Ovary (tissue), 7 donors: ENCODE measurements at regions not wholly inside any gene's neighbourhood (a gene's known extent, or its start where the extent isn't known, plus 50 kb on each side); places are given as distances from the start of the nearest gene placed in this dataset.

Experiments used
- DNase-seq, 5 donors: peaks; one replicate each; pipeline ENCODE4 v3.0.0-alpha.2; 2019 to 2020
- H3K27ac ChIP-seq, 2 donors: fragments of 200-600 bp; one replicate each; pipeline versions ENCODE4 v1.5.1 to v1.8.0; 2019 to 2022
- H3K27me3 ChIP-seq: fragments of 200-600 bp; one replicate; pipeline ENCODE4 v1.8.0; 2022
- H3K36me3 ChIP-seq: fragments of 200-600 bp; sonication (generic); one replicate; pipeline ENCODE4 v1.5.1; 2019
- H3K4me1 ChIP-seq: one replicate; pipeline ENCODE4 v1.8.1; 2013; ENCODE audit warnings: mild to moderate bottlenecking, moderate library complexity; ENCODE audit not compliant: insufficient read depth
- H3K4me3 ChIP-seq: fragments of 200-600 bp; sonication (generic); one replicate; pipeline ENCODE4 v1.5.1; 2017
- H3K9me3 ChIP-seq, 2 donors: fragments of 200-600 bp in 1 of 2; sonication (generic) in 1 of 2; one replicate each; pipeline versions ENCODE4 v1.5.1 to v1.8.1; 2013 to 2019; ENCODE audit warnings: mild to moderate bottlenecking in 1 of 2, moderate library complexity in 1 of 2
- CTCF ChIP-seq, 3 donors: fragments of 450-650 bp in 2 of 3; fragments of 200-600 bp in 1 of 3; IDR thresholded peaks; one replicate each; pipeline versions ENCODE4 v1.5.1 to v1.8.0; 2016 to 2022; ENCODE audit warnings: antibody characterized with exemption in 3 of 3, mild to moderate bottlenecking in 1 of 3
- EP300 ChIP-seq: sonication (generic); formaldehyde crosslinking; IDR thresholded peaks from one replicate; pipeline ENCODE4 v1.6.1; 2017; ENCODE audit warnings: antibody characterized with exemption
- POLR2A ChIP-seq: fragments of 450-650 bp; IDR thresholded peaks from one replicate; pipeline ENCODE4 v1.6.1; 2017; ENCODE audit warnings: antibody characterized with exemption, mild to moderate bottlenecking, moderate library complexity
- WGBS, 3 donors: extraction: QIAGEN DNeasy Blood & Tissue Kit in 1 of 3; methylation state at CpG; one replicate each; pipeline versions ENCODE4 v1.1.5 to v1.1.7; 2013 to 2017; 5-methylcytosine and 5-hydroxymethylcytosine counted together
- intact Hi-C, 4 donors: fragments of 100-400 bp; cut with DNase I; formaldehyde crosslinking; loops; one replicate each; pipeline versions ENCODE4 v1.11.0 to v1.15.1; 2022 to 2023
- donor health status: DM: no; HTN: no; CAD: no; lungs with moderate emphysema.
- donor health status: DM: no; HTN: no; CAD: no.
- donor health status: Bipolar disorder and iron deficiency.
- donor health status: DM: no; HTN: no; CAD: no.
- donor health status: DM: yes; HTN: yes; CAD: no.

- no peak for DNase-seq
- TF ChIP-seq CTCF (IDR thresholded peaks at IDR 0.05) (no peak), POLR2A (no peak), EP300 (no peak)
- intact Hi-C loops, result no loop called here
- H3K4me1 ChIP-seq, result no peaks in the 10 kb centered on the region
- 72 to 93% (median 83%) methylated on average over 1 of the region's 1 CpG for WGBS, 3 donors
- H3K27ac ChIP-seq, result no peak overlapping the region
- peaks cover 0 to 3% of the 10 kb centered on the region in 2 donors for H3K9me3 ChIP-seq
- H3K36me3 ChIP-seq, result no peaks in the 10 kb centered on the region
- H3K4me3 ChIP-seq, result no peak overlapping the region
- no peaks in the 10 kb centered on the region for H3K27me3 ChIP-seq
These were observed 195.2 kb downstream of the PDCD6IP start for GRCh38 chr3:33993631-33994030.

- H3K36me3 ChIP-seq, result no peaks in the 10 kb centered on the region
- H3K27ac ChIP-seq, result no peak overlapping the region
- H3K4me1 ChIP-seq, result no peaks in the 10 kb centered on the region
- H3K27me3 ChIP-seq, result no peaks in the 10 kb centered on the region
- no peak for DNase-seq
- intact Hi-C loops, result no loop called here
- TF ChIP-seq EP300, result no peak
- TF ChIP-seq POLR2A, result no peak
- no peak for TF ChIP-seq CTCF (IDR thresholded peaks at IDR 0.05)
- no peak overlapping the region for H3K4me3 ChIP-seq
- 0 to 37% (median 0%) methylated on average over 1 of the region's 1 CpG for WGBS, 3 donors
- peaks cover 0 to 3% of the 10 kb centered on the region in 2 donors for H3K9me3 ChIP-seq
These were observed 196.1 kb downstream of the PDCD6IP start for GRCh38 chr3:33994568-33994967.

GRCh38 chr3:34000301-34000700 is 201.9 kb downstream of the PDCD6IP start:
- Histone ChIP-seq H3K4me1 (no peaks in the 10 kb centered on the region), H3K9me3 (peaks cover 0 to 3% of the 10 kb centered on the region in 2 donors), H3K27me3 (no peaks in the 10 kb centered on the region), H3K4me3 (no peak overlapping the region), H3K27ac (no peak overlapping the region), H3K36me3 (no peaks in the 10 kb centered on the region)
- no peak for TF ChIP-seq CTCF (IDR thresholded peaks at IDR 0.05)
- no peak for TF ChIP-seq POLR2A
- intact Hi-C loops, result no loop called here
- DNase-seq, result no peak

GRCh38 chr3:34001022-34001421 is 202.6 kb downstream of the PDCD6IP start:
- intact Hi-C loops, result no loop called here
- H3K27me3 ChIP-seq, result no peaks in the 10 kb centered on the region
- H3K36me3 ChIP-seq, result no peaks in the 10 kb centered on the region
- no peak for TF ChIP-seq POLR2A
- TF ChIP-seq CTCF (IDR thresholded peaks at IDR 0.05), result no peak
- no peak for TF ChIP-seq EP300
- no peaks in the 10 kb centered on the region for H3K9me3 ChIP-seq
- no peak for DNase-seq
- WGBS, 3 donors, result 70 to 77% (median 72%) methylated on average over 3 of the region's 3 CpGs
- no peaks in the 10 kb centered on the region for H3K4me1 ChIP-seq
- H3K27ac ChIP-seq, result no peak overlapping the region
- H3K4me3 ChIP-seq, result no peak overlapping the region

GRCh38 chr3:34001990-34002389 is 203.6 kb downstream of the PDCD6IP start:
- no peaks in the 10 kb centered on the region for H3K27me3 ChIP-seq
- no peak overlapping the region for H3K27ac ChIP-seq
- no peak overlapping the region for H3K4me3 ChIP-seq
- intact Hi-C loops, result no loop called here
- H3K36me3 ChIP-seq, result no peaks in the 10 kb centered on the region
- TF ChIP-seq POLR2A (no peak), CTCF (IDR thresholded peaks at IDR 0.05) (no peak), EP300 (no peak)
- no peaks in the 10 kb centered on the region for H3K9me3 ChIP-seq
- no peak for DNase-seq
- 92 to 97% (median 97%) methylated on average over 1 of the region's 1 CpG for WGBS, 3 donors
- H3K4me1 ChIP-seq, result no peaks in the 10 kb centered on the region
